ENCODE measurements at regions not wholly inside any gene's neighbourhood (a gene's known extent, or its start where the extent isn't known, plus 50 kb on each side); places are given as distances from the start of the nearest gene placed in this dataset.
"Not testable (repeated sequence)": the region's sequence is repeated elsewhere in the genome, so short reads cannot be mapped to it uniquely, and the experiment has no call there.

DNA sequence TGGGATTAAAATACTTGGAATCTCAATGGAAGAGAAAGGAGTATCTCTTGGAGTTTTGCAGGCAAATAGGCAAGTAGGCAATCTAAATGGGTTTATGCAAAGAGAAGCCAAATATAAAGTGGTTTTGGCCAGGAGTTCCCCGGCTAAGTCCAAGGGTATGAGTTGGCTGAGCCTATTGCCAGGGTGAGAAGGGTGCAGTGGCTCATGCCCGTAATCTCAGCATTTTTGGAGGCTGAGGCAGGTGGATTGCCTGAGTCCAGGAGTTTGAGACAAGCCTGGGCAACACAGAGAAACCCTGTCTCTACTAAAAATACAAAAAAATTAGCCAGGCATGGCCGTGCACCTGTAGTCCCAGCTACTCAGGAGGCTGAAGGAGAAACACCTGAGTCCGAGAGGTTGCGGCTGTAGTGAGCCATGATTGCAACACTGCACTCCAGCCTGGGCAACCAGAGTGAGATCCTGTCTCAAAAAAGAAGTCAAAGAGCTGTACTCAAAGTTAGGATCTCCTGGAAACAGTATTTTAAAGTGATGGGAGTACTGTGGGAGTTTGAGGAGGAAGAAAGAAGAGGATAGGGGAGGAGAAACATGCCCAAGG lies 130.4 kb upstream of the RAB18 start:
- no peak overlapping the region for H3K27ac Mint-ChIP-seq (ENCODE audit: unreplicated experiment)

DNA sequence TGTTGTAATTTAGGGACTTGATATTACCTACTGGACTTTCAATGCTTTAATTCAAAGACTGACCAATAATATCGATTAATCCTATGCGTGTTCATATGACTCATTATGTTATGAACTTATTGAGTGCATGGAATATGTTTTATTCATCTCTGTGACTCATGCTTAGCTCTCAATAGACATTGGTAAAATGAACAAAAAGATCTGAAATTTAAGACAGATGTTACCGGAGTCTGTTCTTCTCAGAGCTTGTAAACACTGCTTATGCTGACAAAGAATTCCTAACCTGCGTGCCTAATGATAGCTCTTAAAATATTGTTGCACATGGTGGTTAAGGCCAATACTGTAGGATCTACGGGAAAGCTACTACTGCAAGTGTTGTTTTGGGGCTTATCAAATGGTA lies 131.5 kb upstream of the ACBD5 start:
- H3K36me3 Mint-ChIP-seq (ENCODE audit: unreplicated experiment): no peaks in the 10 kb centered on the region
- DNase-seq: no peak
- TF ChIP-seq, protein P1, sequence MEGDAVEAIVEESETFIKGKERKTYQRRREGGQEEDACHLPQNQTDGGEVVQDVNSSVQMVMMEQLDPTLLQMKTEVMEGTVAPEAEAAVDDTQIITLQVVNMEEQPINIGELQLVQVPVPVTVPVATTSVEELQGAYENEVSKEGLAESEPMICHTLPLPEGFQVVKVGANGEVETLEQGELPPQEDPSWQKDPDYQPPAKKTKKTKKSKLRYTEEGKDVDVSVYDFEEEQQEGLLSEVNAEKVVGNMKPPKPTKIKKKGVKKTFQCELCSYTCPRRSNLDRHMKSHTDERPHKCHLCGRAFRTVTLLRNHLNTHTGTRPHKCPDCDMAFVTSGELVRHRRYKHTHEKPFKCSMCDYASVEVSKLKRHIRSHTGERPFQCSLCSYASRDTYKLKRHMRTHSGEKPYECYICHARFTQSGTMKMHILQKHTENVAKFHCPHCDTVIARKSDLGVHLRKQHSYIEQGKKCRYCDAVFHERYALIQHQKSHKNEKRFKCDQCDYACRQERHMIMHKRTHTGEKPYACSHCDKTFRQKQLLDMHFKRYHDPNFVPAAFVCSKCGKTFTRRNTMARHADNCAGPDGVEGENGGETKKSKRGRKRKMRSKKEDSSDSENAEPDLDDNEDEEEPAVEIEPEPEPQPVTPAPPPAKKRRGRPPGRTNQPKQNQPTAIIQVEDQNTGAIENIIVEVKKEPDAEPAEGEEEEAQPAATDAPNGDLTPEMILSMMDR (IDR thresholded peaks at IDR 0.05; ENCODE audit: partially characterized antibody, unreplicated experiment): no peak
- H3K9me3 Mint-ChIP-seq (ENCODE audit: unreplicated experiment): no peaks in the 10 kb centered on the region
- no peaks in the 10 kb centered on the region for H3K4me1 Mint-ChIP-seq (ENCODE audit: low read depth, unreplicated experiment)
- H3K27ac Mint-ChIP-seq (ENCODE audit: unreplicated experiment): no peak overlapping the region
- no peak overlapping the region for H3K4me3 Mint-ChIP-seq (ENCODE audit: unreplicated experiment)
- no peaks in the 10 kb centered on the region for H3K27me3 Mint-ChIP-seq (ENCODE audit: unreplicated experiment)

More for the DNA sequence above, 130.4 kb upstream of the RAB18 start:
- Mint-ChIP-seq H3K4me1 (ENCODE audit: low read depth, unreplicated experiment) (no peaks in the 10 kb centered on the region), H3K9me3 (ENCODE audit: unreplicated experiment) (no peaks in the 10 kb centered on the region), H3K36me3 (ENCODE audit: unreplicated experiment) (no peaks in the 10 kb centered on the region), H3K4me3 (ENCODE audit: unreplicated experiment) (no peak overlapping the region), H3K27me3 (ENCODE audit: unreplicated experiment) (no peaks in the 10 kb centered on the region)
- TF ChIP-seq, protein P1 (IDR thresholded peaks at IDR 0.05; ENCODE audit: partially characterized antibody, unreplicated experiment): no peak
- no peak for DNase-seq

DNA sequence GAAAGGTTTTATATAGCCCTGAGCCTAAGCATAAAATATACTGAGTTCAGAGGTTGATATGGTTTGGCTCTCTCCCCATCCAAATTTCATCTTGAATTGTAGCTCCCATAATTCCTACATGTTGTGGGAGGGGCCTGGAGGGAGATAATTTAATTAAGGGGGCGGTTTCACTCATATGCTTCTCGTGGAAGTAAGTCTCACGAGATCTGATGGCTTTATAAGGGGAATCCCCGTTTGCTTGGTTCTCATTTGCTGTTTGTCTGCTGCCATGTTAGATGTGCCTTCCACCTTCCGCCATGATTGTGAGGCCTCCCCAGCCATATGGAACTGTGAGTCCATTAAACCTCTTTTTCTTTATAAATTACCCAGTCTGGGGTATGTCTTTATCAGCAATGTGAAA lies 130.8 kb upstream of the ACBD5 start:
- DNase-seq; H3K9me3 Mint-ChIP-seq (ENCODE audit: unreplicated experiment); H3K27ac Mint-ChIP-seq (ENCODE audit: unreplicated experiment); H3K27me3 Mint-ChIP-seq (ENCODE audit: unreplicated experiment); H3K4me3 Mint-ChIP-seq (ENCODE audit: unreplicated experiment); H3K36me3 Mint-ChIP-seq (ENCODE audit: unreplicated experiment); H3K4me1 Mint-ChIP-seq (ENCODE audit: low read depth, unreplicated experiment): not testable (repeated sequence)

DNA sequence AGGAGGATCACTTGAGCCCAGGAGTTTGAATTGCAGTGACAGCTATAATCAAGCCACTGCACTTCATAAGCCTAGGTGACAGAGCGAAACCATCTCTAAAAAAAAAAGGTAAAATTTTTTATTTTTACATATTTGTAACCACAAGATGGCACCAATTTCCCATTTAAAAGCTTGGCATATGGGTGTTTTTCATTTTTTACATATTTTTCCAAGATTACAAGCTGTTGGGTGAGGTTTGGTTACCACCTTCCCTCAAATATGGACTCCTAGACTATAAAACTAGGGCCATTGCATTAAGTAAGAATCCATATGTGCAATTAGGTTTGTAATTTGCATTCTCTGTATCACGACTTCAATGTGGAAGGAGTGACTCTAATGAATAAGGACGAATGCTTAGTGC lies 129.3 kb upstream of the ACBD5 start:
- Mint-ChIP-seq H3K36me3 (ENCODE audit: unreplicated experiment) (no peaks in the 10 kb centered on the region), H3K4me3 (ENCODE audit: unreplicated experiment) (no peak overlapping the region), H3K27me3 (ENCODE audit: unreplicated experiment) (peaks cover 2% of the 10 kb centered on the region), H3K9me3 (ENCODE audit: unreplicated experiment) (no peaks in the 10 kb centered on the region), H3K4me1 (ENCODE audit: low read depth, unreplicated experiment) (peaks cover 3% of the 10 kb centered on the region), H3K27ac (ENCODE audit: unreplicated experiment) (no peak overlapping the region)
- TF ChIP-seq, protein P1 (IDR thresholded peaks at IDR 0.05; ENCODE audit: partially characterized antibody, unreplicated experiment): peak; percentile 46
- no peak for DNase-seq

DNA sequence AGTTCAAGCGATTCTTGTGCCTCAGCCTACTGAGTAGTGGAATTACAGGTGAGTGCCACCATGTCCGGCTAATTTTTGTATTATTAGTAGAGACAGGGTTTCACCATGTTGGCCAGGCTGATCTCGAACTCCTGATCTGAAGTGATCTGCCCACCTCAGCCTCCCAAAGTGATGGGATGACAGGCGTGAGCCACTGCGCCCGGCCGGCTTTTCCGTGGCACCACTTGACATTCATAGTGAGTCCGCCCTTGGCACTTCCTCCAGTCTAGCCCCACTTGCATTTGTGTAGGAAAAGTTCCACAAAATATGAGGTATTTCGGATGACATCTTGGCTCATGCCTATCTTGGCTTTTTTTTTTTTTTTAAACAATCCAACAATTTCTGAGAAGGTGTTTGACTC lies 128.1 kb upstream of the ACBD5 start:
- Mint-ChIP-seq H3K27me3 (ENCODE audit: unreplicated experiment) (peaks cover 2% of the 10 kb centered on the region), H3K27ac (ENCODE audit: unreplicated experiment) (no peak overlapping the region), H3K36me3 (ENCODE audit: unreplicated experiment) (no peaks in the 10 kb centered on the region), H3K4me3 (ENCODE audit: unreplicated experiment) (no peak overlapping the region), H3K4me1 (ENCODE audit: low read depth, unreplicated experiment) (peaks cover 3% of the 10 kb centered on the region), H3K9me3 (ENCODE audit: unreplicated experiment) (no peaks in the 10 kb centered on the region)
- no peak for DNase-seq
- TF ChIP-seq, protein P1 (IDR thresholded peaks at IDR 0.05; ENCODE audit: partially characterized antibody, unreplicated experiment): no peak

All from glutamatergic neuron (in vitro differentiated cells).